ENCODE measurements at regions not wholly inside any gene's neighbourhood (a gene's known extent, or its start where the extent isn't known, plus 50 kb on each side); places are given as distances from the start of the nearest gene placed in this dataset.

DNA sequence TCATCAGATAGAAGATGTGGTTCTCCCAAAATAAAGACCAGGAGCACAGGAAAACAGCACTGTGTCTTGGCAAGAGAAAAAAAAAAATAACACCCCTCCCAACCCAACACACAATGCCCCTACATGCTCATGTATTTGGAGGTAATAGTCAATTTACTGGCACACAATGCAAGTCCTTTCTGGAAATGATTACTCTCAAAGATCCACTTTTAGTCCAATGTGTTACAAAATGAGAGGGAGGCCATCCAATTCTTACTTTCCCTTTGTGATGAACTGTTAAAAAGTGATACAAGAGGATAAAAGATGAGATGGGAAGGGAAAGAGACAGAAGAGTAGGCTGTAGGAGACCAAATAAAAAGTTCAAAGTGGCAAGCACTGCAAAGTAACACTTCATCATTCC is 180.3 kb upstream of the DKK2 start:
- Histone ChIP-seq H3K9me2 (ENCODE audit: insufficient read depth, low read length) (no peaks in the 10 kb centered on the region), H3K27me3 (ENCODE audit: insufficient read depth, low read depth, low read length) (no peaks in the 10 kb centered on the region), H2AFZ (ENCODE audit: low read depth, low read length) (no peak overlapping the region), H3K36me3 (ENCODE audit: insufficient read depth, low read length) (no peaks in the 10 kb centered on the region), H3F3A (ENCODE audit: insufficient read depth, low read length, poor library complexity, severe bottlenecking) (no peaks in the 10 kb centered on the region), H3K79me2 (replicated peaks; ENCODE audit: insufficient read depth, low read length) (no peaks in the 10 kb centered on the region), H3K9ac (ENCODE audit: low read length) (no peak overlapping the region), H4K20me1 (ENCODE audit: insufficient read depth) (no peaks in the 10 kb centered on the region), H3K4me3 (ENCODE audit: low read length) (no peak overlapping the region), H3K27ac (ENCODE audit: low read length) (no peak overlapping the region), H3K4me2 (ENCODE audit: low read length) (no peak overlapping the region), H3K9me3 (ENCODE audit: low read length) (no peaks in the 10 kb centered on the region)
- TF ChIP-seq, protein P1, sequence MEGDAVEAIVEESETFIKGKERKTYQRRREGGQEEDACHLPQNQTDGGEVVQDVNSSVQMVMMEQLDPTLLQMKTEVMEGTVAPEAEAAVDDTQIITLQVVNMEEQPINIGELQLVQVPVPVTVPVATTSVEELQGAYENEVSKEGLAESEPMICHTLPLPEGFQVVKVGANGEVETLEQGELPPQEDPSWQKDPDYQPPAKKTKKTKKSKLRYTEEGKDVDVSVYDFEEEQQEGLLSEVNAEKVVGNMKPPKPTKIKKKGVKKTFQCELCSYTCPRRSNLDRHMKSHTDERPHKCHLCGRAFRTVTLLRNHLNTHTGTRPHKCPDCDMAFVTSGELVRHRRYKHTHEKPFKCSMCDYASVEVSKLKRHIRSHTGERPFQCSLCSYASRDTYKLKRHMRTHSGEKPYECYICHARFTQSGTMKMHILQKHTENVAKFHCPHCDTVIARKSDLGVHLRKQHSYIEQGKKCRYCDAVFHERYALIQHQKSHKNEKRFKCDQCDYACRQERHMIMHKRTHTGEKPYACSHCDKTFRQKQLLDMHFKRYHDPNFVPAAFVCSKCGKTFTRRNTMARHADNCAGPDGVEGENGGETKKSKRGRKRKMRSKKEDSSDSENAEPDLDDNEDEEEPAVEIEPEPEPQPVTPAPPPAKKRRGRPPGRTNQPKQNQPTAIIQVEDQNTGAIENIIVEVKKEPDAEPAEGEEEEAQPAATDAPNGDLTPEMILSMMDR (IDR thresholded peaks at IDR 0.05; ENCODE audit: poor library complexity, severe bottlenecking) = no peak
- TF ChIP-seq MXI1 (conservative IDR thresholded peaks at IDR 0.05; ENCODE audit: poor library complexity, severe bottlenecking) (no peak), TAF1 (IDR thresholded peaks at IDR 0.05; ENCODE audit: low read depth) (no peak), SMC3 (conservative IDR thresholded peaks at IDR 0.05; ENCODE audit: poor library complexity) (no peak), EZH2 (IDR thresholded peaks at IDR 0.05; ENCODE audit: borderline replicate concordance, insufficient read depth, low read length, poor library complexity, severe bottlenecking) (no peak), RAD21 (conservative IDR thresholded peaks at IDR 0.05) (no peak), POLR2AphosphoS5 (IDR thresholded peaks at IDR 0.05) (no peak)

DNA sequence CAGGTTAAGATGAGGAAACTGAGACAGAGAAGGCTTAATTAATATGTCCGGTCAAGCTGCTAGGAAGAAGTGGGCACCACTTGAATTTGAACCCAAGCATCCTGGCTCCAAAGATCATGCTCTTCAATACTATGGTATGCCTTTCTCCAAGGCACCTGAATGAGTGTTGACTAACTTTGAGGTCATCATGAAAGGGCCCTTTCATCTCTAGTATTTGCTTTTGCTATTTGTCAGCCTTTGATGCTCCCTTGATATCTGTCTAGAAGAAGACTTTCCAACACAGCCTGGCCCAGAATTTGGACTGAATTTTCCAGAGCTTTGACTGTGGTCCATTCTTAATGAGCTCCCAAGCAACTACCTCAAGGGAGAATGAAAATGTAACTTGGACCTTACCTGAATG is 179.1 kb upstream of the DKK2 start:
- H3K9ac ChIP-seq (ENCODE audit: low read length) = no peak overlapping the region
- no peak overlapping the region for H2AFZ ChIP-seq (ENCODE audit: low read depth, low read length)
- H3K27ac ChIP-seq (ENCODE audit: low read length) = no peak overlapping the region
- TF ChIP-seq, protein P1 (IDR thresholded peaks at IDR 0.05; ENCODE audit: poor library complexity, severe bottlenecking) = no peak
- no peak for TF ChIP-seq RAD21 (conservative IDR thresholded peaks at IDR 0.05)
- TF ChIP-seq EZH2 (IDR thresholded peaks at IDR 0.05; ENCODE audit: borderline replicate concordance, insufficient read depth, low read length, poor library complexity, severe bottlenecking) = no peak
- no peak for TF ChIP-seq SMC3 (conservative IDR thresholded peaks at IDR 0.05; ENCODE audit: poor library complexity)
- no peak for TF ChIP-seq POLR2AphosphoS5 (IDR thresholded peaks at IDR 0.05)
- TF ChIP-seq EP300 (conservative IDR thresholded peaks at IDR 0.05; ENCODE audit: poor library complexity, severe bottlenecking) = no peak
- TF ChIP-seq MXI1 (conservative IDR thresholded peaks at IDR 0.05; ENCODE audit: poor library complexity, severe bottlenecking) = no peak
- TF ChIP-seq TAF1 (IDR thresholded peaks at IDR 0.05; ENCODE audit: low read depth) = no peak
- TF ChIP-seq, protein P2, sequence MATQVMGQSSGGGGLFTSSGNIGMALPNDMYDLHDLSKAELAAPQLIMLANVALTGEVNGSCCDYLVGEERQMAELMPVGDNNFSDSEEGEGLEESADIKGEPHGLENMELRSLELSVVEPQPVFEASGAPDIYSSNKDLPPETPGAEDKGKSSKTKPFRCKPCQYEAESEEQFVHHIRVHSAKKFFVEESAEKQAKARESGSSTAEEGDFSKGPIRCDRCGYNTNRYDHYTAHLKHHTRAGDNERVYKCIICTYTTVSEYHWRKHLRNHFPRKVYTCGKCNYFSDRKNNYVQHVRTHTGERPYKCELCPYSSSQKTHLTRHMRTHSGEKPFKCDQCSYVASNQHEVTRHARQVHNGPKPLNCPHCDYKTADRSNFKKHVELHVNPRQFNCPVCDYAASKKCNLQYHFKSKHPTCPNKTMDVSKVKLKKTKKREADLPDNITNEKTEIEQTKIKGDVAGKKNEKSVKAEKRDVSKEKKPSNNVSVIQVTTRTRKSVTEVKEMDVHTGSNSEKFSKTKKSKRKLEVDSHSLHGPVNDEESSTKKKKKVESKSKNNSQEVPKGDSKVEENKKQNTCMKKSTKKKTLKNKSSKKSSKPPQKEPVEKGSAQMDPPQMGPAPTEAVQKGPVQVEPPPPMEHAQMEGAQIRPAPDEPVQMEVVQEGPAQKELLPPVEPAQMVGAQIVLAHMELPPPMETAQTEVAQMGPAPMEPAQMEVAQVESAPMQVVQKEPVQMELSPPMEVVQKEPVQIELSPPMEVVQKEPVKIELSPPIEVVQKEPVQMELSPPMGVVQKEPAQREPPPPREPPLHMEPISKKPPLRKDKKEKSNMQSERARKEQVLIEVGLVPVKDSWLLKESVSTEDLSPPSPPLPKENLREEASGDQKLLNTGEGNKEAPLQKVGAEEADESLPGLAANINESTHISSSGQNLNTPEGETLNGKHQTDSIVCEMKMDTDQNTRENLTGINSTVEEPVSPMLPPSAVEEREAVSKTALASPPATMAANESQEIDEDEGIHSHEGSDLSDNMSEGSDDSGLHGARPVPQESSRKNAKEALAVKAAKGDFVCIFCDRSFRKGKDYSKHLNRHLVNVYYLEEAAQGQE (IDR thresholded peaks at IDR 0.05; ENCODE audit: borderline replicate concordance) = no peak
- no peaks in the 10 kb centered on the region for H3K9me3 ChIP-seq (ENCODE audit: low read length)
- H3K4me2 ChIP-seq (ENCODE audit: low read length) = no peak overlapping the region
- no peaks in the 10 kb centered on the region for H3F3A ChIP-seq (ENCODE audit: insufficient read depth, low read length, poor library complexity, severe bottlenecking)
- H4K20me1 ChIP-seq (ENCODE audit: insufficient read depth) = no peaks in the 10 kb centered on the region
- H3K79me2 ChIP-seq (replicated peaks; ENCODE audit: insufficient read depth, low read length) = no peaks in the 10 kb centered on the region
- no peaks in the 10 kb centered on the region for H3K27me3 ChIP-seq (ENCODE audit: insufficient read depth, low read depth, low read length)
- H3K36me3 ChIP-seq (ENCODE audit: insufficient read depth, low read length) = no peaks in the 10 kb centered on the region
- no peak overlapping the region for H3K4me3 ChIP-seq (ENCODE audit: low read length)
- H3K9me2 ChIP-seq (ENCODE audit: insufficient read depth, low read length) = no peaks in the 10 kb centered on the region

Data from neural cell (in vitro differentiated cells).